CD4-positive, alpha-beta T cell treated with Interleukin-10 for 1 hour (primary cell): ENCODE measurements at regions not wholly inside any gene's neighbourhood (a gene's known extent, or its start where the extent isn't known, plus 50 kb on each side); places are given as distances from the start of the nearest gene placed in this dataset.

ENCODE experiments used
- DNase-seq: peaks from one replicate; pipeline ENCODE4 v3.0.0-alpha.2; 2020

DNA sequence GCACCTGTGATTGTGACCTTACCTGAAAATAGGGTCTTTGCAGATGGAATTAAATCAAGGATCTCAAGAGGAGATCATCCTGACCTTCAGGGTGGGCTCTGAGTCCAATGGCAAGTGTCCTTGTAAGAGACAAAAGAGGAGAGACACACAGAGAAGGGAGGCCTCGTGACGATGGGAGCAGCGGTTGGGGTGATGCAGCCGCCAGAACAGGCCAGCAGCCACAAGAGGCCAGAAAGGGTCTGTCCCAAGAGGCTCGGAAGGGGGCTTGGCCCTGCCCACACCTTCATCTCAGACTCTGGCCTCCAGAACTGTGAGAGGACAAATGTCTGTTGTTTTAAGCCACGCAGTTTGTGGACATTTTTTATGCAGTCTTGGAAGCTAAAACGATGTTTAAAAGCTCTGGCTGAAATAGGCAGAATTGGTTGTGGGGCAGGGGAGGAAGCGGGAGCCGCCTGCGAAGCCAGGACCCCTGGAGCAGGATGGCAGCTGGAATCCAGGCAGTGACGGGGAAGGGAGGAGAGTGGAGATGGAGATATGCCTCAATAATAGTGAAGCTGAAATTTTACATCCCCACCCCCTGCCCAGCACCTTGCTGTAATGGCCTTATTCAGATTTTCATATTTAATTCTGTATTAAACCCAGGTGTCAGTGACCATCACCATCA lies 216.4 kb downstream of the ANKRD60 start:
- no peak for DNase-seq

DNA sequence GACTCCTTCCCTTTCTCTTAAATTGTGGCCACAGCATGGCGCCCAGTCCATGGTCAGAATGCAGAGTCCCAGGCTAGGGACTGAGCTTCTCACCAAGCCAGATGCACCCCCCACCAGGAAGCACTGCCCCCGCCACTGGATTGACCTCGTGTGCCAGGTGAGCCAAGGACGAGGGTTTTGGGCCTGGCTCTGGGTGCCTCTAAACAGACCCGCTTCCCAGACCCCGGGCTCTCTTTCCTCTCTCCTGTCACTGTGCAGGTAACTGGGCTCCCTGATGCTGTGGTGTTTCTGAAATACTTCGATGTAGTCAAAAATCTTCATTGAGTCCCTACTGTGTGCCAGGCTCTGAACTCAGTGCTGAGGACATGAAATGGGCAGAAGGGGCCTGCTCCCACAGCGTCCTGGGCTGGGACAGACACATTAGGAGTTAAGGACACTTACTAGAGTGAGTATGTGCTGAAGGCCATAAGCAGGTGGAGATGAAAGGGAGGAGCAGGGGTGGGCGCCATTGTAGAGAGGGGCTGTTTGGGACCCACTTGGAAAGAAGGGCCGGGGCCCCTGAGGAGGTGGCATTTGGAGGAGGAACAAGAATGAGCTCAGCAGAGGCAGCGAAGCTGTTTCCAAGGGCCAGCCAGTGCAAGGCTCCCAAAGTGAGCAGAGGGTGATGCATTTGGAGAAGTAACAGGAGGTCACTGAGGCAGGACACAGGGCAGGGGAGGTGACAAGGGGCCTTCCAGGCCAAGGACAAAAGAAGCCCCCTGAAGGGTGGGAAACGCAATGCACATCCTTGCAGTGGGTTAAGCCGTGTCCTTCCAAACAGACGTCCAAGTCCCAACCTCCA lies 217.1 kb downstream of the ANKRD60 start:
- DNase-seq: no peak

DNA sequence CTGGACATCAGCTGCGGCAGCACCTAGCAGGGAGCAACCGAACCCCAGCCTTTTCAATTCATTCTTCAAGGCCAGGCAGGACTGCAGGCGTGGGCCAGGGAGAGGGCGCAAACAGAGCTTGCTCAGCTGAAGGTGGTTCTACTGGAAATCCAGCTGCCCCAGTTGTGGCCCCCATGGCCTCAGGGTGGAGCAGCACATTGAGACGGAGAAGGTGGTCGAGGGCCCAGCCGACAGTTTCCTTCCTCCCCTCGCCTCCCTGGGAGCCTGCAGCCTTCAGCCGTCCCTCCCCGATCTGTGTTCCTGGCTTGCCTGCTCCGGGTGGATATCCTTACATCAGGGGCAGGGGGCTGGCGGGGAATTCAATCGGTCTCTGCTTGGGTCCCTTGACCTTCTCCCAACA lies 217.8 kb downstream of the ANKRD60 start:
- no peak for DNase-seq

DNA sequence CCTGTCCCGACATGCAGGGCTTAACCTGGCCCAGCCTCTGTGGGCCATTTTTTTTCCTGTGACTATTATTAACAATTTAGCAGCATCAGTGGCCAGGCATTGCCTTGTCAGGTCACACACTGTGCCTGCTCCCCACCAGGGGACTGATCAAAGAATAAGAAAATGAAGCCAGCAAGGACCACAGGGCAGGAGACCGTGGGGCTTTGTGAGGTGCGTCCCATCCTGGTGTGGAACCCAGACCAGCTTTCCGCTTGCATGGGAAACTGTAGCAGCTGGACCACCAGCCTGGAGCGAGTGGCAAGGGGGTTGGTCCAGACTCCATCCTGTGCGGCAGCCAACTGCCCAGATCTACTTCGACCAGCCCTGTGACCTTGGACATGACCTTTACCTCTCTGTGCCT lies 218.3 kb downstream of the ANKRD60 start:
- DNase-seq: no peak

DNA sequence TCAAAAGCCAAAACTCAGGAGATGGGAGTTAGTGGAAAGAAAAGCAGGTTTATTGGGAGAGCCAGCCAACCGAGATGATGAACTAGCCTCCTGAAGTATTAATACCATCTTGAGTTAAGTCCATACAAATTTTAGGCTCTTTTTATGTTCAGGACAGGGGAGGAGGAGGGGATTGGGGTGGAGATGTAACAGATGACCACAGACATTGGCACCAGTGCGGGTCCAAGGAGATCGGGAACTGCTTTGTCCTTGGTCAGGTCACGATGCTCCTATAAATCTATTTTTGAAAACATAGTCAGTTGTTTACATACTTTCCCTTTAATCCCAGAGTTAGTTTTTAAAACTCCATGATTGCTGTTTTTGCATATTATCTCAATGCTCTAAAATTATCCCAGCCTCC lies 219.6 kb downstream of the ANKRD60 start:
- no peak for DNase-seq

DNA sequence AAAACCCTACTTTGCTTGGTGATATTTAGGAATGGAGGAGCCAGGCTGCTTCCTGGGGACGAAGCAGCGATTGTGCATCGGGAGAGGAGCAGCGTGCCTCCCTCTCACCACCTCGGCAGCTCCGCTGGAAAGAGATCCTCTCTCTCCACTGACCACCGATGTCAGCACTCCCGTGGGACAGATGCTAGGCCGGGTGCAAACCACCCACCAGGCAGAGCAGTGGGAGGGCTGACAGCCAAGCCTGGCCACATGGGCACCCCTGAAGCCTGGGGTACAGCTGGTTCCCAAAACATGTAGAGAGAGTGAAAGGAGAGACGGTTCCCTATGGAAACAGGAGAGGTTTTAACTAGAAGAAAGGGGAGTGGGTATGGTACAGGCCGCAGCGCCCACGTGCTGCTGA lies 220.0 kb downstream of the ANKRD60 start:
- no peak for DNase-seq

DNA sequence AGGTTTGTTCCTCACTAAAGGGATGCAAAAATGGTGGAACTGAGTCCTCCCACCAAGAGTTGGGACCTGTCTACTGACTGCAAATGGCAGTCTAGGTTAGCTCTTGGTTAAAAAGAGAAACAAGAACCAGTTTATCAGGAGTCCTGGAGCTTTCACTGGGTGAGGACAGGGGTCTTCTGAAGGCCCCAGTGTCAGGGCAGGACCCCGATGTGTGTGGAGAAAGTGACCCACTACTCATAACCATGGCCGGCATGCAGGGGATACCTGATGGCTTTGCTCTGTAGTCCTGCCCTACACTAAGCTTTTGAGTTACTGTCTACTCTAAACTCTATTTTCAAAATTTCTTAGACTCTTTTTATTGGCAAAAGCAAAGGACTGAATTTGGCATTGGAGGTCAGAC lies 220.5 kb downstream of the ANKRD60 start:
- DNase-seq: no peak

DNA sequence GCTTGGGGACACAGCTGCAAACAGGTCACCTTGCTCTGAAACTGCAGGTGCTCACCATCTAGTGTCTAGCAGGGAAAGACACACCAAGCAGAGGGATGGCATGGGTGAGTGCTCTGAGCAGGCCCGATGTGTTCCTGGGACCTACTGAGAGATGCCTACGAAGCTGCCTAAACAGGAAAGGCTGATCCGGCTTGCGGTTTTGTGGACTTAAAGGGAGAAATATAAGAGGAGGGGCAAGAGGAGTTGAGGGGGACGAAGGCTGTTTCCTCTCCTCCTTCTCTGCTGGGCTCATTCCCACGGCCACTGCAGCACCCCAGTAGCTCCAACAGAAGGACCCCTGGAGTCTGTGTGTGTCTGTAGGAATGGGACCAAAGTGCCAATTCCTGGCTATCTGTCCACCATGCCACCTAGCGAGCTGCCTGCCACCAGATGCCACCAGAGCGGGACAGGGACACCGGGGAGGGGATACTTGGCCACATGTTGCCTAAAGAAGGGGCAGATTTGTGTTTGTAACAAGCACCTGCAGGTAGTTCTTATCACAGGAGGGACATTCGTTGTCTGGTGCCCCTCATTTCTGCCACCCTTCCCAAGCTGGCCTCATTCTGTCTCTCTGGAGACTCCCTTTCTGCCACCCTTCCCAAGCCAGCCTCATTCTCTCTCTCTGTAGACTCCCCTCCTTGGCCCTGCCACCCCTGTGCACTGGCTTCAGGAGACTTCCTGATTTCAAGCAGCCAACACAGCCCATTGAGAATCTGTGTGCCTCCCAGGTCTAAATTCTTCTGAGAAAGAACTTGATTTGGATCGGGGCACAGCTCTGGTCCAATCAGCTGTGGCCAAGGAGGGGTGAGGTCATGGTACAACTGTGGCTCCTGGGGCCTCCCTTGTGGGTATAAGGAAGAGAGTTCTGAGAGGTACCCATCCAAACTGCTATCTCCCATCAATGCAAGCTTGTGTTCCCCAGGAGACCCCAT lies 221.8 kb downstream of the ANKRD60 start:
- DNase-seq: no peak

DNA sequence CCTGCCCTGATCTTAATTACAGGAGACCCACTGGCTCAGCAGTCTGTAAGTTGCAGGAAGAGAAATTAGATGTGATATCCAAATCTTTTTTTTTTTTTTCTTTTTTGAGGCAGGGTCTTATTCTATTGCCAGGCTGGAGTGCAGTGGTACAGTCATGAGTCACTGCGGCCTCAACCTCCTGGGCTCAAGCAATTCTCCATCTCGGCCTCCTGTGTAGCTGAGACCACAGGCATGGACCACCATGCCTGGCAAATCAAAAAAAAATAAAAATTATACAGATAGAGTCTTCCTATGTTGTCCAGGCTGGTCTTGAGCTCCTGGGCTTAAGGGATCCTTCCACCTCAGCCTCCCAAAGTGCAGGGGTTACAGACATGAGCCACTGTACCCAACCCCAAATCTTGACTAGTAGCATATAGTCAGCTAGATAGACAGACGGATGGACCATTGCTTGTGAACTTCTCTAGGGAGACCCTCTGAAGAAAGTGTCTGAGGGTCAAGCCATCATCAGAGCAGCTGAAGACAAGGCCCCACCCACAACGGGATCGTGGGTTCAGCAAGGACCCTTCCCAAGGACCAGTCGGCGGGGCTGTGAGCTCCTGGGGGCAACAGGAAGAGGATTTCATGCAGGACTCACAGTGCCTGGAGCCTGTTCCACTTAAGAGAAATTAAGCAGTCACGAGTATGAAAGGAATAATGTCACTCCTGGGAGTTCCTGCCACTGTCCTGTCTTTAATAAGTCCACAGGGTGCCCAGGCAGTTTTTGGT lies 222.7 kb downstream of the ANKRD60 start:
- no peak for DNase-seq

DNA sequence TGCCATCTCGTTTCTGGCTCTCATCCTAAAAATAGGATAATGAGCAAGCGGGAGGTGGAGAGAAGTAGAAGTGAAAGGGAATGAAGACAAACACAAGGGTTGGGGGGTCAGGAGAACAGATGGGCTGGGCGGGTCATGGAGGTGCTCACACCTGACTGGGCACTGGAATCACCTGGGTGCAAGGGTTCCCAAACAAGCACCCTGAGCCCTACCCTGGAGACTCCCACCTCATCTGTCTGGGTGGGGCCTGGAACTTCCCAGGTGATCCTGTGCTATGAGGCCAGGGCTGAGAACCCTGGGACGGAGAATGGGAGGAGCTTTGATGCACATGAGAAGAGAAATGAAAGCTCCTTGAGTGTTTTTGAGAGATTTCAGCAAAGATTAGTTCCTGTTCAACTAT lies 223.6 kb downstream of the ANKRD60 start:
- no peak for DNase-seq

DNA sequence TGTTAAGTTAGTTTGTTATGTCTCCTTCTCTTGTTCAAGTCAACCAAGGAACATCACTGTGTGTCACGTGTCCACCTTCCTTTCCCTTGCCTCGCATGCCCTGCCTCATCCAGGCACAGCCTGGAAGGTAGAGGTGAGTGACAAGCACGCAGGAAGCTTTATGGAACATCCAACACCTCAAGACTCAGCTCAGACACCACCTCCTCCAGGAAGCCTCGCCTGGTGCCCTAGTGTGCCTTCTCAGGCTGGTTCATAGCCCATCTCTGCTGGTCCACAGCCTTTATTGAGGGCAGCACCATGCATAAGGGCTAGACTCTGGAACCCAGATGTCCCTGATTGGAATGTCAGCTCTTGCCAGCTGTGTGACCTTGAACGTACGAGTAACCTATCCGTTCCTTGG lies 224.3 kb downstream of the ANKRD60 start:
- DNase-seq: no peak

DNA sequence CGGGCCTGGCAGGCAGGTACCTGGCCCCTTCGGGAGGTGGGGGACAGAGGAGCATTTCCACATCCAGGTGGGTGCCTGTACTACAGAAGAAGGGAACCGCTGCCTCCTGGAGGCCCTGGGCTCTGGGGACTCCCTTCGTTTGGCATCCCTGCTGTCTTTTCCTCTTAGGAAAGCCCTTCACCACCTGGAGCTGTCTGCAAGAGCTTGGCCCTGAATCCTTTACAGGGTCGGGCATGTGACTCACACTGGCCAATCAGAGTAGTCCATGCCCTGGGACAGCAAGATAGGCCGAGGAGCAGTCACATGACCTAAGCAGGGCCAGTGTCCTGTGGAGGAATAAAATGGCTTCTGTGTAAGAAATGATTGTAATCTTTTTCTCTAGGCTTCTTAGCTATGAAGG lies 224.9 kb downstream of the ANKRD60 start:
- DNase-seq: no peak

DNA sequence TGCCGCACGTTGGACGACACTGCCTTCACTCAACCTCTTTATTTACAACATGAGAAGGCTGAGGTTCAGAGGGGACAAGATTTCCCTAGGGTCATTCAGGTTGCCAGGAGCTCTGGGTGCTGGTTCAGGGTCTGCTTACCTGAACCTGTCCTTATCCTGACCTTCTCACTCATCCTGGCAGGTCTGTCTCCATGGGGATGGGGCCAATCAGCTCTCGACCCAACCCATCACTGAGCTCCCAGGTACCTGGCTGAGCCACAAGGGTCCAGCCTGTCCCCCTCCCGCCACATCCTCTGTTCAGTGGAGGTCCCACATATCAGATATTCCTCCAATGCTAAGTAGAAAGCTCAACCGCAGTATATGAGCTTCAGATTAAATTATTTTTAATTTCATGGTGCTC lies 225.6 kb downstream of the ANKRD60 start:
- DNase-seq: no peak

DNA sequence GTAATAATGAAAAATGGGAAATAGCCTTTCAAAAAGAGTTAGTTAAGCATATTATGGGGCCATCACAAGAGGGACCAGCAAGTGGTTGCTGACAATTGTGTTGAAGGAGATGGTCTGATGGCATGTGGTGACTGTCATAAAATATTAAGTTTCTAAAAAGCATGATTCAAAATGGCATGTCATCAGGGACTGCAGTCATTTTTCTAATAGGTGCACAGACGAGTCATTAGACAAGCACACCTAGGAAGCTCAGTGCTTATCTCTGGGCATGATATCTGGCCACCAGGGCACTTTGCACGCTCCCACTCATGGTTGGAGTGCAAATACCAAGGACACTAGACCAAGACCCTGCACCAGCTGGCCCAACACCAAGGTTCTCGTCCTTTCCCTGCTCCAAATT lies 226.5 kb downstream of the ANKRD60 start:
- no peak for DNase-seq

DNA sequence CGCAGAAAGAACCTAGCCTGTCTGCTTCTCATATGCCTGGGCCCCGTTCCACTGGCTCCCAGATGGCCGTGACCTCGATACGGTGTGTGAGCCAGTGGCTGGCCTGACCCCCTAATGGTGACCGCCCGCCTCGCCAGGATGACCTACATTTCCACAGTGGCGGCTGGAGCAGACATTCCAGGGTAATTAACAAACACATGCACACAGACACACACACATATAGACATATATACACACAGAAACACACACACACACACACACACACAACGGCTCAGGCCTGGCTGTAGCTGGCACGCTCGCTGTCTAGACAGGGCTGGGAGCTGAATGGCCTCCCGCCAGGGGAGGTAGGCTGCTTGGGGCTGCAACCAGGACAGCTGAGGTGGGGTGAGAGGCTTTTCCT lies 227.1 kb downstream of the ANKRD60 start:
- no peak for DNase-seq

DNA sequence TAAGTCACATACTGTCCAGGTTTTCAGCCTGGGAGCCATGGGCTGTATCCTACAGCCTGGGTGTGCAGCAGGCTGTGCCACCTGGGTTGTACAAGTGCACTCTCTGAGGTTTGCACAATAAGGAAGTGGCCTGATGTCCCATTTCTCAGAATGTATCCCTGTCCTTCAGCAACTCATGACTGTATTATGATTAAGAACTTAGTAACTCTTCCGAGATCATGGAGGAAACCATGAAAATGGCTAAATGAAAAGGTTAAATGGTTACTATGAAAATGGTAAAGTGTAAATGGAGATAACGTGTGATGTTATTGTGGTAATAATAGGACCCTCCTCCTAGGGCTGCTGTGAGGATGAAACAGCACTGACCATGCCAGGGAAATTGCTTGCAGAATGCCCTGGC lies 227.6 kb downstream of the ANKRD60 start:
- no peak for DNase-seq

DNA sequence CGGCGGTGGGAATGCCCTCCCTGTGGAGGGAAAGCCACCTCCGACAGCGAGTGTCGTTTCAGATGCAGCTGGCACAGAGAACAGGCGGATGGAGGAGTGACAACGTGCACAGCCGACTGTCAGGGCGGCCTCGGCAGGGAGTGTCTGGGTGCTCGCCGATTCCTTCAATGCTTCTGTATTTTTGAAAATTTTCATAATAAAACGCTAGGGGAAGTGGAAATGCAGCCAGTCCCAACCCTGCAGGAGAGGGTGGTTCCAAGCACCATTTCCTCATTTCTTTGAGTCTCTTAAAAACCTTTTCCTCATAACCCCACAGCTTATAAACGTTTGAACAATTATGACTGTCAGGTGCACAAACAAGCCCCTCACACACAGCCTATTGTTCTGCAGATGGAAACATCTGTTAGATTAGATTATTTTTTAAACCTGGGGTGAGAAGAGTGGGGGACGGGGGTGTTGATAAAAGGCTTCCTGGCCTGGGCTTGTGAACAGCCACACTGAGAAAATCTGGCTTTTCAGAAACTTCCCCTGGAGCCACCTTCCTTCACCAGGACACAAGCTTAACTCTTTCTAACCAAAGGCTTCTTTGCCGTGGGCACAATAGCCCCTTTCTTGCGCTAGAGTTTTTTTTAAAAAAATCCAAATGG lies 228.9 kb downstream of the ANKRD60 start:
- DNase-seq: peak; percentile 3

DNA sequence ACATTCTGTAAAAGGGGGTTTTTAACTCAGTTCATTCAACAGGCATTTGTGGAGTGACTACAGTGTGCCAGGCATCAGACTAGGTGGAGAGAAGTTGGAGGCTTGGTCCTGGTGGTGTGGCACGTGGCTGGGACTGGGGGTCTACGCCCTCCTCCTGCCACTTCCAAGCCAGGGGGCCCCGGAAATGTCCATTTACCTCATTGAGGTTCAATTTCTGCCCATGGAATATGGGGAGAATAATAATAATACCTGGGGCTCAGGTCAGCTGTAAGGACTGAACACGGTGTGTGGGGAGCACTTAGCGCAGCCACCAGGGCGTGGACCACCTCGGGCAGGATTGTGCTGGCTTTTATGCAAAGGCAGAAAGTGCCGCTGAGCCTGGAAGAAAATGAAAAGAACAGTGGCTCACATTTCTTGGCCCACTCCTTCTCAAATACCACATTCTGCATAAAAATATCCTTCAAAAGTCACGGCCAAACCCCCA lies 229.4 kb downstream of the ANKRD60 start:
- DNase-seq: no peak

DNA sequence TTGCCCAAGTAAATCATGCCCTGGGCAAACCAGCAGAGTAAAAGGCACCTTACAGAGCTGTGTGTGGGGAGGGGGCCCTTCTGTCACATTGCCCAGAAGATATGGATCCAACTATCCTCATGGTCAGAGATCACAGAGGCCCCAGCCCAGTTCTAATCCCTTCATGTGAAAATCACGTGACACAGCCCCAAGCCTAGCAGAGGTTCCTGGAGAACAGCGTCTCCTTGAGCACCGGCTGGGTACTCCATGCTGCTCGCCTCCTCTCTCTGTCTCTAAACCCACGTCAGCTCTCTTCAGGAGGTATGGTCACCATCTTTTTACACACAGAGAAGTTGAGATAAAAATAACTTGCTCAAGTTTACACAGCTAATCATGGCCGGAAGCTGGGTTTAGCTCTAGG lies 230.2 kb downstream of the ANKRD60 start:
- DNase-seq: no peak

DNA sequence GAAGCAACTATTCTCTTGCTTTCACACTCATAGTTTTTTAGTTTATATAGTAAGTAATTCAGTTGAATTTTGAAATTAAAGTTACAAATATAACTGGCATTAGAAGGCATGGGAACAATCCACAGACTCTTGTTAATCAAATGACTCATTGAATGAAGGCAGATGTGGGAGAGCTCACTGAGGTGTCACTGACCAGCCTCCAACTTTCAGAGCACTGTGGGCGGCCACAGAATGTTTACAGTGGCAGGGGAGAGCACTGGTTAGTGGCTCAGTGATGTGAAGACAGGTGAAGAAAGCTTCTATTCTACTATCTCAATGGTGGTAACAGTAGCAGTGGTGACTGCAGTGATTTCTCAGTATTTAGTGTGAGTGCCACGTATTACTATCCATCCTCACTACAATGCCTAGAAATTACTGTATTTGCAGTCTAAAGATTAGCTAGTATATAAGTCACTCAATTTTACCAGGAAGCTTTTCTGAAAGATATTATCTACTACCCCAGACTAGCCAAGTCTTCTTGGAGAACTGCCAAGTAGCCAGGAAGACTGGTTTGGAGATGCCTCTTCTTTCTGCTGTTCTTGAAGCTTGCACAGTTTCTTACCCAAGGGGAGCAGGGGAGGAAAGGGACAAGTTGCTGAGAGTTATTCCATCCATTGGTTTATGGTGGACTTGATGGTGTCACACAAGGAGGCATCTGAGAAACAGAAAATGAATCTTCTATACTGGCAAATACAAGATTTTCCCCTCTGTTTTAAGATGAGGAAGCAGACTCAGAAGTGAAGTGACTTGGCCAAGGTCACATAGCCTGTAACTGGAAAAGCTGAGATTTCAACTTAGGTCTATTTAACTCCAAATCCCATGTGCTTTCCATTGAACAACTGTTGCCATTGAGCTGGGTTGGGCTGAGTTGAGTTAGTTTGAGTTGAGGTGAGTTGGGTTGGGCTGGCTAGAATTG lies 231.2 kb downstream of the ANKRD60 start:
- no peak for DNase-seq

DNA sequence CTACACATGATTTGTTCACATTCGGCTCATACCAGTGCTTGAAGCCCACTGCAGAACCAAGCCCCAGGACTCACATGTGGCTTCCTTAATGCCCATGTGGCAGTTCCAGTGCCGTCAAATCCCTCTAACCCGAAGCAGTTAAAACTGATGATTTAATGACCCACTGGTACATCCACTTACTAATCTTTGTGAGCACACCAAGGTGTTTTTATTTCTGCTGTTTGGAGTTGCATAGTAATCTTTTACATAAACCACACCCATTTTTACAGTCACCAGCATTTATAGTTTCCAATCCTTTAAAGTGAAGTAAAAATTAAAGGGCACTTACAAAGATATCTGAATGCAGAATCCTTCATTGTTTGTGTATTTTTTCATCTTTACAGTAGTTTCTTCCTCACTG lies 232.0 kb downstream of the ANKRD60 start:
- DNase-seq: no peak
